Nephron (organoid): ENCODE measurements at regions not wholly inside any gene's neighbourhood (a gene's known extent, or its start where the extent isn't known, plus 50 kb on each side); places are given as distances from the start of the nearest gene placed in this dataset.

Experiments used
- H3K27ac Mint-ChIP-seq, 3 experiments: 2 replicates each; pipeline ENCODE4 v1.8.0; 2020; ENCODE audit warnings: mixed read lengths in 3 of 3, mild to moderate bottlenecking in 2 of 3, moderate library complexity in 1 of 3
- H3K27me3 Mint-ChIP-seq: 2 replicates; pipeline ENCODE4 v1.8.0; 2021; ENCODE audit warnings: low read depth, mild to moderate bottlenecking, moderate library complexity, mixed read lengths
- H3K36me3 Mint-ChIP-seq: 2 replicates; pipeline ENCODE4 v1.8.0; 2020; ENCODE audit warnings: low read depth, mixed read lengths
- H3K4me1 Mint-ChIP-seq: 2 replicates; pipeline ENCODE4 v1.8.0; 2020; ENCODE audit warnings: mixed read lengths
- H3K4me3 Mint-ChIP-seq, 3 experiments: 2 replicates each; pipeline ENCODE4 v1.8.0; 2020; ENCODE audit warnings: mild to moderate bottlenecking in 3 of 3, mixed read lengths in 3 of 3, moderate library complexity in 2 of 3
- H3K9me3 Mint-ChIP-seq: 2 replicates; pipeline ENCODE4 v1.8.0; 2020; ENCODE audit warnings: mixed read lengths
- CTCF ChIP-seq, 3 experiments: fragments of 200-600 bp; sonication (generic); IDR thresholded peaks; one replicate each; pipeline ENCODE4 v1.5.0; 2021; ENCODE audit warnings: antibody characterized with exemption in 3 of 3; ENCODE audit not compliant: unreplicated experiment in 3 of 3

- peaks cover 3% of the 10 kb centered on the region for H3K27me3 Mint-ChIP-seq
- H3K27ac Mint-ChIP-seq, result no peak overlapping the region
- H3K4me3 Mint-ChIP-seq, result no peak overlapping the region
- H3K9me3 Mint-ChIP-seq, result peaks cover 3% of the 10 kb centered on the region
- no peaks in the 10 kb centered on the region for H3K36me3 Mint-ChIP-seq
- TF ChIP-seq CTCF (IDR thresholded peaks at IDR 0.05; ENCODE audit: unreplicated experiment in 3 of 3), result no peak
- no peaks in the 10 kb centered on the region for H3K4me1 Mint-ChIP-seq
These were observed 114.9 kb upstream of the ADAMTS16 start for GRCh38 chr5:5025098-5025773.

- H3K9me3 Mint-ChIP-seq, result peaks cover 3% of the 10 kb centered on the region
- H3K4me1 Mint-ChIP-seq, result no peaks in the 10 kb centered on the region
These were observed 114.2 kb upstream of the ADAMTS16 start for GRCh38 chr5:5025774-5026408.

GRCh38 chr5:5026409-5026785 lies 113.7 kb upstream of the ADAMTS16 start:
- no peaks in the 10 kb centered on the region for H3K4me1 Mint-ChIP-seq
- no peaks in the 10 kb centered on the region for H3K36me3 Mint-ChIP-seq
- H3K27ac Mint-ChIP-seq, result no peak overlapping the region
- H3K27me3 Mint-ChIP-seq, result peaks cover 3% of the 10 kb centered on the region
- H3K4me3 Mint-ChIP-seq, result no peak overlapping the region
- H3K9me3 Mint-ChIP-seq, result peaks cover 3% of the 10 kb centered on the region
- no peak for TF ChIP-seq CTCF (IDR thresholded peaks at IDR 0.05; ENCODE audit: unreplicated experiment in 3 of 3)

More at GRCh38 chr5:5025774-5026408, 114.2 kb upstream of the ADAMTS16 start:
- no peak overlapping the region for H3K4me3 Mint-ChIP-seq
- no peaks in the 10 kb centered on the region for H3K36me3 Mint-ChIP-seq
- H3K27ac Mint-ChIP-seq, result no peak overlapping the region
- peaks cover 3% of the 10 kb centered on the region for H3K27me3 Mint-ChIP-seq
- no peak for TF ChIP-seq CTCF (IDR thresholded peaks at IDR 0.05; ENCODE audit: unreplicated experiment in 3 of 3)

- no peaks in the 10 kb centered on the region for H3K4me1 Mint-ChIP-seq
- TF ChIP-seq CTCF (IDR thresholded peaks at IDR 0.05; ENCODE audit: unreplicated experiment in 3 of 3), result no peak
- no peak overlapping the region for H3K27ac Mint-ChIP-seq
- H3K9me3 Mint-ChIP-seq, result peaks cover 3% of the 10 kb centered on the region
- no peaks in the 10 kb centered on the region for H3K27me3 Mint-ChIP-seq
- H3K4me3 Mint-ChIP-seq, result no peak overlapping the region
- H3K36me3 Mint-ChIP-seq, result no peaks in the 10 kb centered on the region
These were observed 108.5 kb upstream of the ADAMTS16 start for GRCh38 chr5:5031665-5032064.

- Mint-ChIP-seq H3K4me1 (peaks cover 7% of the 10 kb centered on the region), H3K9me3 (peaks cover 7% of the 10 kb centered on the region), H3K27ac (no peak overlapping the region), H3K36me3 (no peaks in the 10 kb centered on the region), H3K4me3 (no peak overlapping the region), H3K27me3 (no peaks in the 10 kb centered on the region)
- TF ChIP-seq CTCF (IDR thresholded peaks at IDR 0.05; ENCODE audit: unreplicated experiment in 3 of 3), result no peak
These were observed 102.5 kb upstream of the ADAMTS16 start for GRCh38 chr5:5037674-5038073.

GRCh38 chr5:5039918-5040317 lies 100.2 kb upstream of the ADAMTS16 start:
- no peak for TF ChIP-seq CTCF (IDR thresholded peaks at IDR 0.05; ENCODE audit: unreplicated experiment in 3 of 3)
- peaks cover 7% of the 10 kb centered on the region for H3K9me3 Mint-ChIP-seq
- no peak overlapping the region for H3K27ac Mint-ChIP-seq
- H3K36me3 Mint-ChIP-seq, result no peaks in the 10 kb centered on the region
- H3K27me3 Mint-ChIP-seq, result no peaks in the 10 kb centered on the region
- H3K4me1 Mint-ChIP-seq, result peaks cover 20% of the 10 kb centered on the region
- no peak overlapping the region for H3K4me3 Mint-ChIP-seq
